ENCODE measurements at regions not wholly inside any gene's neighbourhood (a gene's known extent, or its start where the extent isn't known, plus 50 kb on each side); places are given as distances from the start of the nearest gene placed in this dataset.

GRCh38 chr22:49204599-49205482 lies 622.8 kb downstream of the BRD1 start:
- TF ChIP-seq GATA3 (IDR thresholded peaks at IDR 0.05; ENCODE audit: low read depth, low read length), result no peak

GRCh38 chr22:49203859-49204598 lies 623.6 kb downstream of the BRD1 start:
- TF ChIP-seq GATA3 (IDR thresholded peaks at IDR 0.05; ENCODE audit: low read depth, low read length) (no peak), GATA2 (IDR thresholded peaks at IDR 0.05; ENCODE audit: low read depth, low read length) (no peak)

- TF ChIP-seq GATA2 (IDR thresholded peaks at IDR 0.05; ENCODE audit: low read depth, low read length), result no peak
- TF ChIP-seq GATA3 (IDR thresholded peaks at IDR 0.05; ENCODE audit: low read depth, low read length), result no peak
Measured at GRCh38 chr22:49203091-49203858, 624.4 kb downstream of the BRD1 start.

GRCh38 chr22:49202226-49202625 lies 625.4 kb downstream of the BRD1 start:
- TF ChIP-seq GATA2 (IDR thresholded peaks at IDR 0.05; ENCODE audit: low read depth, low read length) (no peak), GATA3 (IDR thresholded peaks at IDR 0.05; ENCODE audit: low read depth, low read length) (no peak)

GRCh38 chr22:49201046-49201970 lies 626.4 kb downstream of the BRD1 start:
- no peak for TF ChIP-seq GATA3 (IDR thresholded peaks at IDR 0.05; ENCODE audit: low read depth, low read length)
- no peak for TF ChIP-seq GATA2 (IDR thresholded peaks at IDR 0.05; ENCODE audit: low read depth, low read length)

GRCh38 chr22:49199224-49199623 lies 628.4 kb downstream of the BRD1 start:
- TF ChIP-seq GATA2 (IDR thresholded peaks at IDR 0.05; ENCODE audit: low read depth, low read length), result no peak
- TF ChIP-seq GATA3 (IDR thresholded peaks at IDR 0.05; ENCODE audit: low read depth, low read length), result no peak

GRCh38 chr22:49198705-49199084 lies 629.0 kb downstream of the BRD1 start:
- TF ChIP-seq GATA2 (IDR thresholded peaks at IDR 0.05; ENCODE audit: low read depth, low read length), result no peak

- TF ChIP-seq GATA3 (IDR thresholded peaks at IDR 0.05; ENCODE audit: low read depth, low read length), result no peak
- no peak for TF ChIP-seq GATA2 (IDR thresholded peaks at IDR 0.05; ENCODE audit: low read depth, low read length)
Measured at GRCh38 chr22:49197986-49198704, 629.5 kb downstream of the BRD1 start.

GRCh38 chr22:49197505-49197904 lies 630.2 kb downstream of the BRD1 start:
- TF ChIP-seq GATA2 (IDR thresholded peaks at IDR 0.05; ENCODE audit: low read depth, low read length) (no peak), GATA3 (IDR thresholded peaks at IDR 0.05; ENCODE audit: low read depth, low read length) (no peak)

- TF ChIP-seq GATA2 (IDR thresholded peaks at IDR 0.05; ENCODE audit: low read depth, low read length), result no peak
- TF ChIP-seq GATA3 (IDR thresholded peaks at IDR 0.05; ENCODE audit: low read depth, low read length), result no peak
Measured at GRCh38 chr22:49196046-49196511, 631.6 kb downstream of the BRD1 start.

- no peak for TF ChIP-seq GATA2 (IDR thresholded peaks at IDR 0.05; ENCODE audit: low read depth, low read length)
- TF ChIP-seq GATA3 (IDR thresholded peaks at IDR 0.05; ENCODE audit: low read depth, low read length), result no peak
Measured at GRCh38 chr22:49195636-49196035, 632.0 kb downstream of the BRD1 start.

GRCh38 chr22:49193901-49194465 lies 633.7 kb downstream of the BRD1 start:
- TF ChIP-seq GATA3 (IDR thresholded peaks at IDR 0.05; ENCODE audit: low read depth, low read length) (no peak), GATA2 (IDR thresholded peaks at IDR 0.05; ENCODE audit: low read depth, low read length) (no peak)
